Neural cell (in vitro differentiated cells): ENCODE measurements at regions not wholly inside any gene's neighbourhood (a gene's known extent, or its start where the extent isn't known, plus 50 kb on each side); places are given as distances from the start of the nearest gene placed in this dataset.

ENCODE experiments used
- POLR2AphosphoS5 ChIP-seq: IDR thresholded peaks from 2 replicates; pipeline ENCODE4 v1.6.1; 2012
- TAF1 ChIP-seq: IDR thresholded peaks from 2 replicates; pipeline ENCODE4 v1.6.1; 2012; ENCODE audit warnings: low read depth

DNA sequence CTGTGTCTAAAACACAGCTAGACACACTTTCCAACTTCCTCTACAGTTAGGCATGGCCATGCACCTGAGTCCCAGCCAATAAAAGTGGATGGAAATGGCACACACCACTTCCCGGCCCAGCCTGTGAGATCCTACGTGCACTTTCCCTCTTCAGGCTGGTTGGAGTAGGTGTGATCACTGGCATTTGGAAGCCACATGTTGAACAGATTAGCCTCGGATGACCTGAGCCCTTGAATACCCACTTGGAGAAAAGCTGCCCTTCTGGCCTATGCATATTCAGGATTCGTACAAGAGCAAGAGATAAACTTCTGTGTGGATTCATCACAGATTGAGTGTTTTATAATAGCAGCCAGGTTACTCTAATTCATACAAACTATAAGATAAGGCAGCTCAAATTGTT, 359.0 kb upstream of the SLC30A5 start:
- TF ChIP-seq POLR2AphosphoS5 = no peak
- TF ChIP-seq TAF1 = no peak
